A673 (cell line): ENCODE measurements at regions not wholly inside any gene's neighbourhood (a gene's known extent, or its start where the extent isn't known, plus 50 kb on each side); places are given as distances from the start of the nearest gene placed in this dataset.

Source experiments
- BruUV-seq: library from RNA; stranded (reverse); fragments of 400-500 nt; replicated peaks from 2 replicates; lab custom pipeline; 2021; lab: Mats Ljungman, UMichigan
- CTCF ChIA-PET: fragments of 300-600 bp; sonication (Branson Sonifier 250); formaldehyde crosslinking; loops from one replicate; lab custom pipeline; 2022; ENCODE audit warnings: antibody characterized with exemption; lab: Charles Lee
- POLR2A ChIA-PET: fragments of 300-600 bp; sonication (Branson Sonifier 250); formaldehyde crosslinking; loops from one replicate; lab custom pipeline; 2022; ENCODE audit warnings: antibody characterized with exemption; ENCODE audit not compliant: low non-redundant PET; lab: Charles Lee
- DNase-seq: peaks from one replicate; pipeline ENCODE4 v3.0.0-alpha.2; 2015; ENCODE audit warnings: low spot score
- H3K27ac ChIP-seq: fragments of 200-600 bp; sonication (generic); 2 replicates; pipeline ENCODE4 v1.5.1; 2016; ENCODE audit warnings: mixed run types, low read depth, mild to moderate bottlenecking, mixed read lengths, antibody characterized with exemption, low read length; ENCODE audit not compliant: poor library complexity, severe bottlenecking
- H3K27me3 ChIP-seq: fragments of 200-600 bp; sonication (generic); replicated peaks from 2 replicates; pipeline ENCODE4 v1.6.1; 2017; ENCODE audit warnings: mixed run types, low read depth, mild to moderate bottlenecking, mixed read lengths, antibody characterized with exemption, low read length; ENCODE audit not compliant: insufficient read depth, poor library complexity
- H3K36me3 ChIP-seq: fragments of 200-600 bp; sonication (generic); 2 replicates; pipeline ENCODE4 v1.6.1; 2016; ENCODE audit warnings: mixed run types, mild to moderate bottlenecking, mixed read lengths, antibody characterized with exemption, low read length; ENCODE audit not compliant: insufficient read depth, poor library complexity, severe bottlenecking
- H3K4me1 ChIP-seq: fragments of 200-600 bp; sonication (generic); 2 replicates; pipeline ENCODE4 v1.6.1; 2017; ENCODE audit warnings: mixed run types, mild to moderate bottlenecking, mixed read lengths, antibody characterized with exemption, low read length; ENCODE audit not compliant: insufficient read depth, poor library complexity, severe bottlenecking
- H3K4me3 ChIP-seq: fragments of 200-600 bp; sonication (generic); 2 replicates; pipeline ENCODE4 v1.5.1; 2016; ENCODE audit warnings: low read depth, mixed run types, mild to moderate bottlenecking, mixed read lengths, low read length; ENCODE audit not compliant: poor library complexity, severe bottlenecking
- H3K9me3 ChIP-seq: fragments of 200-600 bp; sonication (generic); 2 replicates; pipeline ENCODE4 v1.6.1; 2016; ENCODE audit warnings: mixed run types, low read depth, mild to moderate bottlenecking, mixed read lengths, antibody characterized with exemption, low read length; ENCODE audit not compliant: poor library complexity, severe bottlenecking
- EZH2 ChIP-seq: fragments of 200-600 bp; sonication (generic); IDR thresholded peaks from 2 replicates; pipeline ENCODE4 v1.6.1; 2017; ENCODE audit warnings: borderline replicate concordance, low read depth, mild to moderate bottlenecking, mixed read lengths, antibody characterized with exemption, low read length; ENCODE audit not compliant: poor library complexity, severe bottlenecking
- intact Hi-C: fragments of 100-400 bp; cut with micrococcal nuclease; formaldehyde crosslinking; loops from one replicate; pipeline ENCODE4 v1.10.0; 2022; ENCODE audit not compliant: unreplicated experiment
- TF ChIP-seq, protein P1 (sequence below): fragments of 300-800, 200-600 bp; sonication (generic); conservative IDR thresholded peaks from 2 replicates; pipeline ENCODE4 v1.5.1; 2017; ENCODE audit warnings: low read depth, mild to moderate bottlenecking, antibody characterized with exemption, low read length, moderate library complexity, mixed read lengths

DNA sequence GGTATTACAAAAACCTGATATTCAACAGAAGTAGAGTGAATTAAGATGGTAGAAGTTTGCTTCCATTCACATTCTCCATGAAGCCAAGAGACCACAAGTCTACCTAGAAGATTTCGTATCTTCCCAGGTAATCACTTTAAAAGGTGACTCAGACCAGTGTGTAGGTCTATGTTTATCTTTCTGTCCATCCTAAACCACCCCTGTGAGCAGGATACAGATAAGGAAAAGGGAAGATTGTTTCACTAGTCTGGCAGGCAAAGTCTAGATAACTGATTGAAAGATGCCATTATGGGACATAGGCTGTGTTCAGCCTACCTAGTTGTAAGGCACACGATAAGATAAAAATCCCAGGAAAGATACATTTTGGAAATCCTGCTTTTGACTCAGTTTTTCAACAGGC is 244.3 kb upstream of the NWD2 start:
- intact Hi-C loops: no loop called here
- no peak for TF ChIP-seq EZH2
- TF ChIP-seq, protein P1, sequence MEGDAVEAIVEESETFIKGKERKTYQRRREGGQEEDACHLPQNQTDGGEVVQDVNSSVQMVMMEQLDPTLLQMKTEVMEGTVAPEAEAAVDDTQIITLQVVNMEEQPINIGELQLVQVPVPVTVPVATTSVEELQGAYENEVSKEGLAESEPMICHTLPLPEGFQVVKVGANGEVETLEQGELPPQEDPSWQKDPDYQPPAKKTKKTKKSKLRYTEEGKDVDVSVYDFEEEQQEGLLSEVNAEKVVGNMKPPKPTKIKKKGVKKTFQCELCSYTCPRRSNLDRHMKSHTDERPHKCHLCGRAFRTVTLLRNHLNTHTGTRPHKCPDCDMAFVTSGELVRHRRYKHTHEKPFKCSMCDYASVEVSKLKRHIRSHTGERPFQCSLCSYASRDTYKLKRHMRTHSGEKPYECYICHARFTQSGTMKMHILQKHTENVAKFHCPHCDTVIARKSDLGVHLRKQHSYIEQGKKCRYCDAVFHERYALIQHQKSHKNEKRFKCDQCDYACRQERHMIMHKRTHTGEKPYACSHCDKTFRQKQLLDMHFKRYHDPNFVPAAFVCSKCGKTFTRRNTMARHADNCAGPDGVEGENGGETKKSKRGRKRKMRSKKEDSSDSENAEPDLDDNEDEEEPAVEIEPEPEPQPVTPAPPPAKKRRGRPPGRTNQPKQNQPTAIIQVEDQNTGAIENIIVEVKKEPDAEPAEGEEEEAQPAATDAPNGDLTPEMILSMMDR: no peak
- Histone ChIP-seq H3K9me3 (peaks cover 14% of the 10 kb centered on the region), H3K36me3 (no peaks in the 10 kb centered on the region), H3K4me1 (no peaks in the 10 kb centered on the region), H3K4me3 (no peak overlapping the region), H3K27me3 (no peaks in the 10 kb centered on the region), H3K27ac (no peak overlapping the region)
- POLR2A ChIA-PET: no interaction called here
- CTCF ChIA-PET: no interaction called here
- BruUV-seq: no TSS peak
- DNase-seq: no peak

DNA sequence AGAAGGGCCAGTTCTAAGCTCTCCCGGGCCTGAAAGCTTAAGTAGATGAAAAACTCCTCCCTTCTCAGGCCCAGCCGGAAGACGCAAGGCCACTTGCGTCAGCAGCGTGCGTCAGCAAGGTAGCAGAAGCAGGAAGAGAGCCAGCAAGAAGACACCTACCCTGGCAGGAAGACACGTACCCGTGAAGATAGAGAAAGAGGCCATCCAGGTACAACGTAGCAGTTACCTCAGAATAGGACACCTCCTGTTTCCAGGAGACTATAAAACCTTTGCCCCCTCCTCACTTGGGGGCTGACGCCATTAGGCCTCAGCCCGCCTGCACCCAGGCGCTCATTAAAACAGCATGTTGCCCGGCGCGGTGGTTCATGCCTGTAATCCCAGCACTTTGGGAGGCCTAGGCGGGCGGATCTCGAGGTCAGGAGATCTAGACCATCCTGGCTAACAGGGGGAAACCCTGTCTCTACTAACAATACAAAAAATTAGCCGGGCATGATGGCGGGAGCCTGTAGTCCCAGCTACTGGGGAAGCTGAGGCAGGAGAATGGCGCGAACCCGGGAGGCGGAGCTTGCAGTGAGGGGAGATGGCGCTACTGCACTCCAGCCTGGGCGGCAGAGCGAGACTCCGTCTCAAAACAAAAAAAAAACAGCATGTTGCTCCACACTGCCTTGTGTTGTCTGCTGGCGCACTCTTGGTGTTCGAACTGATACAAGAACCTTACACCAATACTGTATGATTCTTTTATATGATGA is 242.7 kb upstream of the NWD2 start:
- TF ChIP-seq, protein P1: no peak
- TF ChIP-seq EZH2: no peak
- POLR2A ChIA-PET: no interaction called here
- Histone ChIP-seq H3K9me3 (peaks cover 10% of the 10 kb centered on the region), H3K36me3 (no peaks in the 10 kb centered on the region), H3K4me1 (no peaks in the 10 kb centered on the region), H3K4me3 (no peak overlapping the region), H3K27me3 (no peaks in the 10 kb centered on the region), H3K27ac (no peak overlapping the region)
- intact Hi-C loops: no loop called here
- no TSS peak for BruUV-seq
- CTCF ChIA-PET: no interaction called here
- DNase-seq: no peak

DNA sequence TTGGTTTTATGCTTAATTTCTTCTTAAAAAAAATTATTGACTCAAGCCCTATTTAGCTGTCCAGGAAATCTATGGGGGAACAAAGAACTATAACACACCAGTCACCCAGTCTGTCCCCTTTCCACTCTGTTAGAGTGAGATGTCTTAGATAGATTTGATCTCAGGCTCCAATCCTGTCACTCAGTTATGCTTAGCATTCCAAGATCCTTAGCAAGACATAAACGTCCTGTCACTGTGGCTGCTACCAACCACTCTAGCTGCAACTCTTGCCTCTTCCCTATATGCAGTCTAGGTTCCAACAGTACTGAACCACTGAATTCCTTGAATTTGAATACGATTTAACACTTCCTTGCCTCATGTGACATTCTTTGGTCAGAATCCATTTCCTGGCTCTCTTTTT is 241.9 kb upstream of the NWD2 start:
- Histone ChIP-seq H3K9me3 (peaks cover 14% of the 10 kb centered on the region), H3K36me3 (no peaks in the 10 kb centered on the region), H3K27ac (no peak overlapping the region), H3K4me3 (no peak overlapping the region), H3K4me1 (no peaks in the 10 kb centered on the region), H3K27me3 (no peaks in the 10 kb centered on the region)
- TF ChIP-seq, protein P1: no peak
- TF ChIP-seq EZH2: no peak
- DNase-seq: no peak
- intact Hi-C loops: no loop called here
- ChIA-PET CTCF (no interaction called here), POLR2A (no interaction called here)
- no TSS peak for BruUV-seq
